Superior temporal gyrus (tissue), 1 donor: ENCODE measurements at regions not wholly inside any gene's neighbourhood (a gene's known extent, or its start where the extent isn't known, plus 50 kb on each side); places are given as distances from the start of the nearest gene placed in this dataset.
"Not testable (repeated sequence)": the region's sequence is repeated elsewhere in the genome, so short reads cannot be mapped to it uniquely, and the experiment has no call there.

Source experiments
- DNase-seq: peaks from one replicate; pipeline ENCODE4 v3.0.0-alpha.2; 2016; ENCODE audit errors: extremely low spot score

GRCh38 chr11:55431541-55431940 is 63.8 kb downstream of the OR4A15 start:
- not testable (repeated sequence) for DNase-seq

DNA sequence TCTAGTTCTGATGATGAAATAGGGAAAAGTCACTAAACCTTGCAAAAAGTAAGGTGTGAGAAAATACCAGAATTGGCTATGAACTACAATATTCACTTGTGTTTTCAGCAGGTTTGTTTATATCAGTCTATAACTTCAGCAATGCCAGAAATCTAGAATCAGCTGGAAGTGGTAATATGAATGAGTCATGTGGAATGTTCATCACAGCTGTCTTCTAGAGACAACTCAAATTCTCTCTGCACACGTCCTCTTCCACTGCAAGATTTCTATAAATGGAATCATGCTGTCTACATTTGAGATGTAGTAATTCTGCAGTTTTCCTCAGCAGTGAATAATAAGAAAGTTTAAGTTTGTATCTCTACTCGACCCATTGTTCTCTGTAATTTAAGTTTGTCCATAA is 89.9 kb downstream of the OR4A15 start:
- peak; percentile 56 for DNase-seq

- DNase-seq: not testable (repeated sequence)
Measured at GRCh38 chr11:55459871-55460270, 92.1 kb downstream of the OR4A15 start.

DNA sequence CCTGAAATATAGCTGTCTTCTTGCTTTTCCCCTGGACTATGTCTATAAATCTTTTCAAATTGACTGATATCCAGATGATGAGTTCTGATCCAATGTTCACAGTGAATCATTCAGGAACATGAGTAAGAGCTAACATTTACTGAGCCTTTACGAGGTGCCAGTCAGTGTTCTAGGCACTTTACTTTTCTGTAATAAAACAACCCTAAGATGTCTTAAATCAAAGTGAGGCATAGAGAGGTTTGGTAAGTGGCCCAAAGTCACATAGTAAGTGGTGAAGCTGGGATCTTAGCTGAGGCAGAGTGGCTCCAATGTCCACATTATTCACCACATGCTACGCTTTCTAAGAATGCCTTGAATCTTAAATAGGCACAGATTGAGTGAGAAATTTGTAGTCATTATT is 79.9 kb upstream of the OR4C15 start:
- no peak for DNase-seq

GRCh38 chr11:55481416-55481815 is 72.9 kb upstream of the OR4C15 start:
- DNase-seq: no peak

- DNase-seq: no peak
Measured at GRCh38 chr11:55497068-55497467, 57.2 kb upstream of the OR4C15 start.

- no peak for DNase-seq
Measured at GRCh38 chr11:55501014-55501413, 53.3 kb upstream of the OR4C15 start.

GRCh38 chr11:55503449-55503848 is 50.8 kb upstream of the OR4C15 start:
- no peak for DNase-seq
